ENCODE measurements at regions not wholly inside any gene's neighbourhood (a gene's known extent, or its start where the extent isn't known, plus 50 kb on each side); places are given as distances from the start of the nearest gene placed in this dataset.

- no peak for DNase-seq (ENCODE audit: low read depth)
- no peak for TF ChIP-seq CTCF (IDR thresholded peaks at IDR 0.05; ENCODE audit: control insufficient read depth, insufficient read depth, low read depth, low read length, missing control alignments)
Measured at GRCh38 chr1:163885510-163885909, 563.8 kb downstream of the NUF2 start.

GRCh38 chr1:163896001-163896400, 574.2 kb downstream of the NUF2 start:
- no peak for TF ChIP-seq CTCF (IDR thresholded peaks at IDR 0.05; ENCODE audit: control insufficient read depth, insufficient read depth, low read depth, low read length, missing control alignments)
- no peak overlapping the region for H3K4me3 ChIP-seq (ENCODE audit: control insufficient read depth, low read depth, low read length)
- DNase-seq (ENCODE audit: low read depth), result no peak

More at GRCh38 chr1:163885510-163885909, 563.8 kb downstream of the NUF2 start:
- no peak overlapping the region for H3K4me3 ChIP-seq (ENCODE audit: control insufficient read depth, low read depth, low read length)

GRCh38 chr1:163897412-163898155, 575.8 kb downstream of the NUF2 start:
- no peak for TF ChIP-seq CTCF (IDR thresholded peaks at IDR 0.05; ENCODE audit: control insufficient read depth, insufficient read depth, low read depth, low read length, missing control alignments)
- H3K4me3 ChIP-seq (ENCODE audit: control insufficient read depth, low read depth, low read length), result no peak overlapping the region

GRCh38 chr1:163906283-163906682, 584.5 kb downstream of the NUF2 start:
- no peak overlapping the region for H3K4me3 ChIP-seq (ENCODE audit: control insufficient read depth, low read depth, low read length)
- no peak for DNase-seq (ENCODE audit: low read depth)
- no peak for TF ChIP-seq CTCF (IDR thresholded peaks at IDR 0.05; ENCODE audit: control insufficient read depth, insufficient read depth, low read depth, low read length, missing control alignments)

More at GRCh38 chr1:163897412-163898155, 575.8 kb downstream of the NUF2 start:
- DNase-seq (ENCODE audit: low read depth), result peak; percentile 91

GRCh38 chr1:163912170-163912884, 590.6 kb downstream of the NUF2 start:
- peak; percentile 20 for DNase-seq (ENCODE audit: low read depth)

More at GRCh38 chr1:163912170-163912884, 590.6 kb downstream of the NUF2 start:
- no peak overlapping the region for H3K4me3 ChIP-seq (ENCODE audit: control insufficient read depth, low read depth, low read length)
- TF ChIP-seq CTCF (IDR thresholded peaks at IDR 0.05; ENCODE audit: control insufficient read depth, insufficient read depth, low read depth, low read length, missing control alignments), result no peak
